ENCODE measurements at regions not wholly inside any gene's neighbourhood (a gene's known extent, or its start where the extent isn't known, plus 50 kb on each side); places are given as distances from the start of the nearest gene placed in this dataset.

DNA sequence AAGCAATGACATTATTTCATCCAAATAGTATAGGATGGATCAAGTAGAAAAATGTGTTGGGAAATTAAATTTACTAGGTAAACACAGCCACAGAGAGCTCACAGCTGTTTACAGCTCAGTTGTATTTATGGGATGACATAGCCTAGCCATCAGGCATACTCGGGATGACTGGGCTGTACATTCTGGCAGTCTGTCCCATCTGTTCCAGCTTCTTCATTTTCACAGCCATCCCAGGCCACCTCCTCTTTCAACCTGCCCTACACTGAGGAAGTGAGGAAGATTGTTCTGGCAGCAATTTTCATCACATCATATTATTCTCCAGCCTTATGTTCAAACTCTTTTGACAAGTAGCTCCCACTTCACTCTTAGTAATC lies 98.4 kb upstream of the PFN2 start:
- DNase-seq (ENCODE audit: low read depth in 2 of 2), result no peak

GRCh38 chr3:150068440-150069153 lies 97.9 kb upstream of the PFN2 start:
- peak in 1 of 2 experiments; percentile 42 for DNase-seq (ENCODE audit: low read depth in 2 of 2)

DNA sequence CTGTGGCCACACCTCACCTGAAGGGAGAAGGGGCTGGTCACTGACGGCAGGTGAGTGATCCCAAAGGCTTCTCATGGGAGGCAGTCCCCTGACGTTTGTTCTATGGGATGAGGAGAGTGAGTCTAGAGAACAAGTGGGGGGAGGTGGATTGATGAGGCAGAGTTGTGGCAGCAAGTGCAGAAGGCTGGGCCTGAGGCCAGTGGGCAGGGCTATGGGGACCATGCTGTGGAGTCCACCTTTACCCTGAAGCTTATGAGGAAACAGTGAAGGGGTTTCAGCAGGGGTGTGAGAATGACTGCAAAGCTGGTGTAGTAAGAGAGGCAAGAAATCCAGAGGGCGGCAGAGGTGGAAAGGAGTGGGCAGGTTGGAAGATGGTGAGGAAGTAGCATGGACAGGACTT lies 96.9 kb upstream of the PFN2 start:
- DNase-seq (ENCODE audit: low read depth in 2 of 2), result no peak

- no peak for DNase-seq (ENCODE audit: low read depth in 2 of 2)
These were observed 94.3 kb upstream of the PFN2 start for GRCh38 chr3:150064971-150065370.

- DNase-seq (ENCODE audit: low read depth in 2 of 2), result no peak
These were observed 92.5 kb upstream of the PFN2 start for GRCh38 chr3:150063237-150063636.

DNA sequence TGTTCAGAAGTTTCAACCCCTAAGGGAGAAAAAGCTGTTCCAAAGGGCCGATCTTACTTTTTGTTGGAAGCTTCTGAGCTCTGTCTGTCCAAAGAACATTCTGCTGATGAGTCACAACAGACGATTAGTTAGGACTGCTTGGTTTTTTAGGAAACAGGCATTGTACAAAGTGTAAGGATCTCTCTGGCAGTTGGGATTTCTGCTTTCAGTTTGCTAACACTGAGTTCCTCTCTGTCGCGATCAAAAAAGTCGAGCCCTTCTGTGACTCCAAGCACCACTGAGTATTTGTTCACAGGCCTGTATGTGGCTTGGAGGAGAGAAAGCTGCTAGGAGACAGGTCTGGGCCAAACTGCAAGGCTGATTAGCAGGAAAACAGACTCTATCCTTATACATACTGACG lies 91.8 kb upstream of the PFN2 start:
- peak; percentile 48 to 54 for DNase-seq (ENCODE audit: low read depth in 2 of 2)

- DNase-seq (ENCODE audit: low read depth in 2 of 2), result no peak
These were observed 90.8 kb upstream of the PFN2 start for GRCh38 chr3:150061288-150062024.

DNA sequence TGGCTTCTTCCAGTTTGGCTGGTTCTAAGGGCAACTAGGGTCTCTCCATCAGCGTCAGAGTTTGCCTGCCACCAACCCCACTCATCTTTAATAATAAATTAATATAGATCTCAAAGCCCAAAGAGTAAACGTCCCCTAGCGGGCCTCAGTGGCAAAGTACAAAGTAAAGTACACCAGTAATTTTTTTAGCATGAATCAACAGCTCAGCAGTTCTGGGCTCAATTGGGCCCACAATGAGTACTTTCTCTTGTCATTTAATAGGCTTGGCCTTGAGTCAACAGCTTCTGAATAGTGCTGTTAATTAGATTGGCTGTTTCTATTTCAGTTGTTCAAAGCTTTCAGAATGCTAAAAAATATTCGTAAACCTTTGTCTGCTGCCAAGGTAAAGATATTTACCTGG lies 89.0 kb upstream of the PFN2 start:
- no peak for DNase-seq (ENCODE audit: low read depth in 2 of 2)

GRCh38 chr3:150059241-150059640 lies 88.5 kb upstream of the PFN2 start:
- no peak for DNase-seq (ENCODE audit: low read depth in 2 of 2)

DNA sequence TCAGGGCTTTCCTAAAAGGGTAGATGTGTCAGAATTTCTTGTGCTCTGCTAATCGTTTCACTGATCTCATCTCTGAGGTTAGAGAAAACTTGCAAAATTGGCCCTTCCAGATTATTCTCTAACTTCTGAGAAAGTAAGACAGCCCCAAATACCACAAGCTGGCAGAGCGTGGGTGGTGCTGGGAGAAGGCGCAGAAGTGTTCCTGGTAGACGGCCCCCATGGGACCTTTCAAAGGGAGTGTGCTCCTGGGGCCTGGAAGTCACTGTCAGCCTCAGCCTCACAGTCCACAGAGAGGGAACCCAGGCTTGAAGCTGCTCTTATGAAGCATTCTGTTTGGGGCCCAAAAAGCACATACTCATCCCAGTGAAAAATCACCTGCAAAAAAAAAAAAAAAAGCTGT lies 86.5 kb upstream of the PFN2 start:
- DNase-seq (ENCODE audit: low read depth in 2 of 2), result no peak

DNA sequence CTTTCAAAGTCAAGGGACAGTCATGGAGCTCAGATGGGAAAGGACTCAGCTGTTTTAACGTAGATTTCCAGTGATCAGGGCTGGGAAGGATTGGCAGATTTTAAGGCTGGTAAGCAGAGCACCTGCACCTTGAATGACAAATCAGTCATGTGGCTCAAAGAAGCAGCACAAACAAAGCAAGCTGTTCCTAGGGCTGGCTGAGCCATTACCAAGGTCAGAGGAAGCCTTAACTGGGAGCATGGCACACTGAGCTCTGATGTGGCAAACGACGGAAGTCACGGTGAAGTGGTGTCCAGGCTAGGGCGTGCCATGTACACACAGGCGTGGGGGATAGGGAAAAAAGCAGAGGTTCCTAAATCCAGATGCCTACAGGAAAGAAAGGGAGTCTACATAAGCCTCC lies 84.6 kb upstream of the PFN2 start:
- DNase-seq (ENCODE audit: low read depth in 2 of 2), result no peak

DNA sequence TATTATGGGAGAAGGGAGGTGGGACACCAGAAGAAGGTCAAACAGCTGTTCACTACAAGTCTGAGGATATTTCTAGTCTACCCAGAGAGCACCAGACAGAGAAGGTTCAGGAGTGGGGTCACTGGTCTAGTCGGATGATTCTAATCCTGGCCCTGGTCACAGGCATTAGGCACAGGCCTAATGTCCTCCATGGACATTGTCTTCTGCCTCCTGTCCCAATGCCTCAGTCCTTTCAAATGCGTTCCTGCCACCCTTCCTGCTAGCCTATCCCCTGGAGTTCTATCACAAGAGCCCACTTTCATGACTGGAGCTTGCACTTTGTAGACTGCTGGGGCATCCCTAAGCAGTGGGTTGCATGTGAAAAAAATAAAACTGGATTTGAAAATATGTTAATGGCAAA lies 83.9 kb upstream of the PFN2 start:
- no peak for DNase-seq (ENCODE audit: low read depth in 2 of 2)

GRCh38 chr3:150050510-150050909 lies 79.8 kb upstream of the PFN2 start:
- DNase-seq (ENCODE audit: low read depth in 2 of 2), result no peak

DNA sequence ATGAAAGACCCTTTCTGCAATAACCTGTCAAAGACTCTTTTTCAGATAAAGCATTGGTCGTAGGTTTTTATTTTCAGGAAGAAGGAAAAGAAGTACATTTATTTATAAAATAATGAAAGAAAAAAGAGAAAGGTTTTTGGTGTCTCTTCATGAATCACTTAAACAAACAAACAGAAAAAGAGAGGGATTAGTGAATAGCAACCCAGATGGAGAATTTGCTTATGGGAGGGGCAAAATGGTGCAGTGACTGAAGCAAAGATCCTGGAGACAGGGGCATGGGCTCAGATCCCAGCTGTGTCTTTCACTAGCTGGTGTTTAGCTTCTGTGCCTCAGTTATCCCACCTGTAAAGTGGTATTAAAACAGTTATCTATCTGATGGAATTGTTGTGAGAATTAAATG lies 78.6 kb upstream of the PFN2 start:
- no peak for DNase-seq (ENCODE audit: low read depth in 2 of 2)

DNA sequence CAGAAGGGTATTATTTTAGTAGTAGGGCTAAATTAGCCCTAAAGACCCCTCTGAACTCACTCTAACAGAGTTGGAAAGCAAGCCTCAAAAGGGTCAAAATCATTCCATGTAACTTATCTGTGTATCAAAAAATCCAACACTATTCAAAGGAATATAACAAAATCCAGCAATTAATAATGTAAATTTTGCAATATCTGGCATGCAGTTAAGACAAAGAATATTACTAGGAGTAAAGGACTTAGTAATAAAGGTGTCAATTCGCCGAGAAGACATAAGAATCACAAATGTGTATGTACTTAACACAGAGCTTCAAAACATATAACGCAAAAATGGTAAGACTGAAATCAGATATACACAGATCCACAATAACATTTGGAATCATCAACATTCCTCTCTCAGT lies 71.2 kb upstream of the PFN2 start:
- no peak for DNase-seq (ENCODE audit: low read depth in 2 of 2)

GRCh38 chr3:150040097-150040496 lies 69.4 kb upstream of the PFN2 start:
- no peak for DNase-seq (ENCODE audit: low read depth in 2 of 2)

DNA sequence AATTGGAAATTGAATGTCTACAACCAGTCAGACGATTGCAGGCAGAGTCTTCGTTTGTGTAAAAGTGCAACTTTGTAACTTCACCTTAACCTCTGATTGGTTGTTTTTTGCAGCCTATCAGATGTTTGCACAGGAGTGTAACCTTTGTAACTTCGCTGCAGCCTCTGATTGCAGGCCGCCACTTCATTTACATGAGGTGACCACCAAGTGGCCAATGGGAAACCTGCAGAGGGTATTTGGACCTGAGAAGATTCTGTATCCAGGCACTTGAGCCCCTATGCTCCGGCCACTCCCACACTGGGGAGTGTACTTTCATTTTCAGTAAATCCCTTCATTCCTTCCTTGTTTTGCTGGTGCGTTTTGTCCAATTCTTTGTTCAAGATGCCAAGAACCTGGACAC lies 68.1 kb upstream of the PFN2 start:
- no peak for DNase-seq (ENCODE audit: low read depth in 2 of 2)

GRCh38 chr3:150036780-150037179 lies 66.1 kb upstream of the PFN2 start:
- no peak for DNase-seq (ENCODE audit: low read depth in 2 of 2)

GRCh38 chr3:150035910-150036612 lies 65.4 kb upstream of the PFN2 start:
- no peak for DNase-seq (ENCODE audit: low read depth in 2 of 2)

- DNase-seq (ENCODE audit: low read depth in 2 of 2), result peak; percentile 10 to 25
These were observed 64.6 kb upstream of the PFN2 start for GRCh38 chr3:150035301-150035779.

GRCh38 chr3:150033721-150034120 lies 63.0 kb upstream of the PFN2 start:
- no peak for DNase-seq (ENCODE audit: low read depth in 2 of 2)

GRCh38 chr3:150030841-150031240 lies 60.1 kb upstream of the PFN2 start:
- no peak for DNase-seq (ENCODE audit: low read depth in 2 of 2)

- no peak for DNase-seq (ENCODE audit: low read depth in 2 of 2)
These were observed 52.5 kb upstream of the PFN2 start for GRCh38 chr3:150023239-150023636.

Data from fibroblast of skin of left quadriceps (primary cell).